ENCODE measurements at regions not wholly inside any gene's neighbourhood (a gene's known extent, or its start where the extent isn't known, plus 50 kb on each side); places are given as distances from the start of the nearest gene placed in this dataset.
"Not testable (repeated sequence)": the region's sequence is repeated elsewhere in the genome, so short reads cannot be mapped to it uniquely, and the experiment has no call there.

DNA sequence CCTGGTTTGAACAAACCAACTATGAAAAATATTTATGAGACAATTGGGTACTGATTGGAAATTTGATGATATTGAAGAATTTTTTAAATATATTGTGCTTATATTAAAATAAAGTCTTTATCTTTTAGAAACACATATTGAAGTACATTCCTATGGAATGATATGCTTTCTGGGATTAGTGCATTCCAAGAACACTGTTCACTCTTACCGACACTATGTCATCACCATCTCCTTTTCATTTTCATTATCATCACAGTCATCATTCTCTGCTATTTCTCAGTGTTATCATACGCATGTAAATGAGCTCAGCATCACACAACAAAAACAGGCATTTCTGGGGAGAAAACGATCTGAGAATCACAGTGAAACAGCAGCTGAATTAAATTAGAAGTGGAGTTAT, 513.3 kb upstream of the CCDC196 start:
- DNase-seq: no peak

DNA sequence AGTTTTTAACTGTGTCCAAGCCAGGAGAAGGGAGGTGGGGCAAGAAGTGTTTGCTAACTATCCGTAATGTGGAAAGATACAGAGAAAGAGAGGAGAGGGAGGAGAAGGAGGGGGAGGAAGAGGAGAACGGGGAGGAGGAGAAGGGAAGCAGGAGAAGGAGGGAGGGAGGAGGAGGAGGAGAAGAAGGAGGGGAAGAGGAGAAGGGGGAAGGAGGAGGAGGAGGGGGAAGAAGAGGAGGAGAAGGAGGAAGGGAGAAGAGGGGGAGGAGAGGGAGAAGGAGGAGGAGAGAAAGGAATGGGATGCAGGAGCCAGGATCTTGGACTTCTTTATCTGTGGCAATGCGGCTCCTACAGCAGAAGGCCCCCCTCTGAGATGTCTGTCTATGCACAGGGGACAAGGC, 510.3 kb upstream of the CCDC196 start:
- no peak for DNase-seq

DNA sequence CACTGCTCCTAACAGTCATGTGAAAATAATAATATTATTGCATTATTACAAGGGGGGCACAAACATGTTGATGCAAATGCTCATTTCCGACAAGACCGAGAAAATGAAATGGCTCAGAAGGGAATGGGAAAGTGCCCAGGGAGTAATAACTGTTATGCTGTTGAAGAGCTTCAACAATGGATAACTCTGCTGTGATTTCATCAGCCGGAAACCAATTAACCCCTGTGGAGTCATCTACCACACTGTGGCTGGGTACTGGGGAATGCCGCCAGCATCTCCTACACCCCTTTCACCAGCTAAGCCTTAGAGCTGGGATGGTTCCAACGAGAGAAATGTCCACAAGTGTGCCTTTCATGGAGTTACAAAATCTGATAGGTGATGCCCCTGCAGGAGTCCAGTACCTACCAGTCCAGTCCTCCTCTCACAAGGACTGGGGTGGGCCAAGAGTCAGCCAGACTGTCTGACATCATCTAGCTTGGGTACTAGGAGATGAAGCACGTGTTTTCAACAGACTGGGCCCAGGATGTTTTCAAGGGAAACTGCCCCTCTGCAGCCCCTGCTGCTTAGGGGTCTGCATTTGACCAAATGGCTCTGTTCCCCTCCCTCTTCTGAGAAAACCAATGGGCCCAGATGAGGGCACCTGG, 509.3 kb upstream of the CCDC196 start:
- DNase-seq: no peak

DNA sequence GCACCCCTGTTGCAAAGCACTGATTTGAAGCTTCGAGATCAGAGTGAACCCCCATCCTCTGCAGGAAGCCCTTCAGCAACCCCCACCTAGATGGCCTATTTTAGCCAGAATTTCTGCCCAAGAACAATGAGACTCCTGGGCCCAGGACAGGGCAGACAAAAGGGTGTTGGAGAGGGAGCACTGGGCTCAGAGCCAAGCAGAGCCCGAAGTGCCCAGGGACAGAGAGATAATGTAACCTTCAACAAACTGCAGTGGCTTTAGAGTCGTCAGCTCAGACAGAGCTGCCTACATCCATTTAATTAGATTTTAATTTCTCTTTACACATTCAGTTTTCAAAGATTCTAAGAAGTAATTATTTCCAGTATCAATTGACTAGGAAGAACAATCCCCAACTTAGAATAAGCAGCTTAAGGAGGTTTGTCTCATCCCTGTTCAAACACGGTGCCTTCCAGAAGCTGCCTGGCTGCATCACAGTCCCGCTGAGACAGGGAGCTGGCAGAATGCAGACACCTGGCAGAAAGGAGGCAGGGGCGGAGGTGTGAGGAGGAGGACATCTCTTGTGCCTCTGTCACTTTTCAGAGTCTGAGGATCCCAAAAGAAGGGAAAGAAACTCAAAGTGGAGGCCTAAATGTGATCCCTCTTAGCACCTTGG, 504.9 kb upstream of the CCDC196 start:
- no peak for DNase-seq

DNA sequence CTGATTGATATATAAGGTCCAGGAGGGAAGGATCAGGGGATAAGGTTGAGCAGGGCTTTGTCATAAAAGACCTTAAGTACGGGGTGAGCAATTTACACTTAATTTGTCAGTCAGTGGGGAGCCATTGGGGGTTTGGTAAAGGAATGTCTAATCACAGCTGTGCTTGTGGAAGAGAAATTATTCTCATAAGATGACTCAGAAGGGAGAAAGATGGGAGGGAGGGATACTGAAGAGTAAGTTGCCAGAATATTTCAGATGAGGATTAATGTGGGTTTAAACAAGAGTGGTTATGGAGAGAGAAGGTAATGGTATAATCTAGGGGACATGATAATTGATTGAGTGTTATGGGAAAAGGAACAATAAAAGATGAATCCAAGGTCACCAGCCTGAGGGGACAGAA, 500.1 kb upstream of the CCDC196 start:
- DNase-seq: no peak

DNA sequence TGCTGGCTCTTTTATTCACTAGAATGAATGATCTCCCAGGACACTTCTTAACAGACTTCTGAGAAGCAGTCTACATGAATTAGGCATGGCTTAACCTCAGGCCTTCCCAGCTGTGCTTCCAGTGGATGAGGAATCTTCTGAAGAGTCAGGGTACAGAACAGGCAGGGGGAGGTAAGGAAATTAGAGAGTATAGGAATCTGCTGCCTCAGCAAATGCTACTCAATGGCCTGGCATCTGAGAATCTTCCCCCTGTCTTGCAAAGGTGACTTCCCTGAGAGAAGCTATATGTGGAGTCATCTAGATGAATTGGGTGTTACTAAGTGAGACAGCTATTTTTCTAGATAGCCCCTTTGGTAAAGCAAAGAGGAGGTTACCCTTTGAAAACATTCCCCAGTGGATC, 496.2 kb upstream of the CCDC196 start:
- no peak for DNase-seq

DNA sequence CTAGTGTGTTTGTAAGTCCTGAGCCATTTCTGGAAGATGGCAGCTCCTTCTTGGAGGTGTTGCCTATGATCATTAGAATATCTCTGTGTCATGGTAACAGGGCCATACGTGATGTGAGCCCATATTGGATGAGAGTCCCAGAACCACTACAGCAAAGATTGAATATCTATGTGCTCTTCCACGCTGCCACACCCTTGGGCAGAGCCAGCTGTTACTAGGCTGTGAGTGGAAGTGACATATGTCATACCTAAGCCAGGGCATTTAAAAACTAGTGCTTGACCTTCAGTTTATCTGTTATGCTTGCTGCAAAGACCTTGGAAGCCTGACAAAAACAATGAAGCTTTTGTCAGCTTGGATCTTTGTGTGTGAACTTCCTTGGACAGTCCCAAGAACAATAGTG, 495.1 kb upstream of the CCDC196 start:
- no peak for DNase-seq

DNA sequence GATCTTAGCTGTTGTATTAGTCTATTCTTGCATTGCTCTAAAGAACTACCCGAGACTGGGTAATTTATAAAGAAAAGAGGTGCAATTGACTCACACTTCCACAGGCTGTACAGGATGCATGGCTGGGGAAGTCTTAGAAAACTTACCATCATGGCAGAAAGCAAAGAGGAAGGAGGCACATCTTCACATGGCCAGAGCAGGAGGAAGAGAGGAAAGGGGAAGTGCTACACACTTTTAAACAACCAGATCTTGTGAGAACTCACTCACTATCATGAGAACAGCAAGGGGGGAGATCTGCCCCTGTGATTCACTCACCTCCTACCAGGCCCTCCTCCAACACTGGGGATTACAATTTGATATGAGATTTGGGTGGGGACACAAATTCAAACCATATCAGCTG, 494.2 kb upstream of the CCDC196 start:
- not testable (repeated sequence) for DNase-seq

DNA sequence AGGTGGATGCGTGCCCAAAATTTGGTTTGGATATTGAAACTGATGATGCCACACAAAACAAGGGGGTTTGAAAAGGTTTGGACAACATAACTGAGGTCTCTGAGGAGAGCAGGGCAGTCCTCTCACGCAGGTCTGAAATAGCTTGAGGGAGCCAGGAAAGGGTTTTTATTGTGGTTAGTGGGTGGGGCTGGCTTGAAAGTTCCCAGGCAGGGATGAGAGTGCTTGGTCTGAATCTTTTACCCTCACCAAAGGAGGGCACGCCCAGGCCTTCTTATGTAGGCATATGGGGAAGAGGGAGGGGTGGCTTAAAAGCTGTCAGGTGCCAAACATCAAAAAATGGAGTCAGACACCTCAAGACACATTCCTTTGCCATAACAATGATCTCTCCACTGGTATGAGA, 493.1 kb upstream of the CCDC196 start:
- DNase-seq: no peak

DNA sequence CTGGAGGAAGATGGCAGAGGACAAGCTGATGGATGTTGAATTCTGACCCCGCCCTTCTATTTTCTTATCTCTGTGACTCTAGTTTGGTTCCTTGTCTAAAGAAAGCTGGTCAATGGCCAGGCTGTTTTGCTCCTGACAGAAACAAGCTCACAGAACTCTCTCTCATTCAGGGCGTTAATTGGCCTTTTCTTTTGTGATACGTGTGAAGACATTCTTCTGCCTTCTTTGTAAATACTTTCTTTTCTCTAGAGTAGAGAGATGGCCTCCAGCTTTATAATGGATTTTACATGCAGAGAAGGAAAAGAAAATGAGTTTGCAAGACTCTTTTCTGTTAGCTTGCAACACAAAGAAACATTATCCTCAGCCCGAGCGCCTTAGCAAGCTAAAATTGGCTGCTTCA, 492.2 kb upstream of the CCDC196 start:
- DNase-seq: no peak

DNA sequence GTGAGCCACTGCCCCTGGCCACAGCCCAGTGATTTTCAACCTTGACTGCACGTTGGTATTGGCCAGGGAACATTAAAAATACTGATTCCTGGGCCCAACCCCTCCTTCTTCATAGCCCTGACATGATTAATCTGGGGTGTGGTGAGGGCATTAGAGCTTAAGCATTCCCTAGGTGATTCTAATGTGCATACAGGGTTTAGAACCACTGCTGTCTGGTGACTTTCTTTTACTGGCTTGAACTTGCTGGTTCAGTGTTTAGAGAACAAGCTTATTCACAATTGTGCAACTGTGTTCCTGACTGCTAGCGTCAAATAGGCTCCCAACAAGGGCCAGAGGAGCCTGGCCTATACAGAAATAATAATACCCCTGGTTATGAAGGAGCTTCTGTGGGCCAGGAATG, 488.8 kb upstream of the CCDC196 start:
- no peak for DNase-seq

DNA sequence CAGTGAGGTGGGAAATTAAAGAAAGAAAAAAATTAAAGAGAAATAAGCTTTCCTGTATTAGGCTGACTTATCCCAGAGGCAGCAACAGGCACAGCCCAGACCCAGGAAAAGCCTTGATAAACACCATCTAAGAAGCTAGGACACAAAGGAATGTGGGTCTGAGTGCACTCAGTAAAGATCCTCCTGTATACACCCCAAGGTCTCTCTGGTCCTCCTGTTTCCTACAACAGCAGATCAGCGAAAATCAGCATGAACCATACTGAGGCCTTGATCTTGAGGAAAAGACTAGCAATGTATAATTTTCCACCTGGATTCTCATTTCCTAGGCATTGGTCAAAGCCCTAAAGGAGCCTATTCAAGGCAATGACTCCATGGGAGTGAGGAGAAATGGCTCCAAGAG, 486.3 kb upstream of the CCDC196 start:
- no peak for DNase-seq

DNA sequence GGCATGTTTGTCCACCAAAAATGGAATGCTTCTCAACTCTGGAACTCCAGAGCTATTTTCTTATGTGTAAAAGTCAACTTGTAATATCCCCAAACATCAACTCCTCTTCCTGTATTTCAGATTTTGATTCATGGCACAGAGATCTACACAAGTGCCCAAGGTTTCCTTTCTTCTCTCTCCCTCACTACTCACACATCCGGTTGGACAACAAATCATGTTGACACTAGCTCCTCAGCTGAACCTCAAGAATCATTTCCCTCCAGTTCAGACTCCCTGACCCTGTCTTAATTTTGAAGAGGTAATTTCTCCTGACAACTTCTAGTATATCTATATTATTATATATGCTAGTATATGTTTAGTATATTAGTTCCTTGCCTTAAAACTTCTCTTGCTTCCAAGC, 485.4 kb upstream of the CCDC196 start:
- DNase-seq: no peak

DNA sequence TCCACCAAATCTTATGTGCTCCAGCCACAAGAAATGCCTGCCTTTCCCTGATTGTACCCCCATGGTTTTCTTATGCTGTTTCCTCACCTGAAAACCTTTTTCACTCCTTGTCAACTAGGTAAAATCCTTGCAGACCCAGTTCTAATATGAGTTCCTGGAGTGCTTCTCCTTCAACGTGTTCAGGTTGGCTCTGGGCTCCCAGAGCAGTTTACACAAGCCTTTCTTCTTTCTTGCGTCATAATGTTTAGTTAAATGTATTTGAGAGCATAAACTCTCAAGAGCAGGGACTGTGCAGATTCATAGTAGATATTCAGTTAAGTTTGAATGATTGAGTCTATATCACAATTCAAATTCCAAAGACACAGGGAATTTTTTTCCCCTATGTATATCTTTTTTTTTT, 484.8 kb upstream of the CCDC196 start:
- no peak for DNase-seq

DNA sequence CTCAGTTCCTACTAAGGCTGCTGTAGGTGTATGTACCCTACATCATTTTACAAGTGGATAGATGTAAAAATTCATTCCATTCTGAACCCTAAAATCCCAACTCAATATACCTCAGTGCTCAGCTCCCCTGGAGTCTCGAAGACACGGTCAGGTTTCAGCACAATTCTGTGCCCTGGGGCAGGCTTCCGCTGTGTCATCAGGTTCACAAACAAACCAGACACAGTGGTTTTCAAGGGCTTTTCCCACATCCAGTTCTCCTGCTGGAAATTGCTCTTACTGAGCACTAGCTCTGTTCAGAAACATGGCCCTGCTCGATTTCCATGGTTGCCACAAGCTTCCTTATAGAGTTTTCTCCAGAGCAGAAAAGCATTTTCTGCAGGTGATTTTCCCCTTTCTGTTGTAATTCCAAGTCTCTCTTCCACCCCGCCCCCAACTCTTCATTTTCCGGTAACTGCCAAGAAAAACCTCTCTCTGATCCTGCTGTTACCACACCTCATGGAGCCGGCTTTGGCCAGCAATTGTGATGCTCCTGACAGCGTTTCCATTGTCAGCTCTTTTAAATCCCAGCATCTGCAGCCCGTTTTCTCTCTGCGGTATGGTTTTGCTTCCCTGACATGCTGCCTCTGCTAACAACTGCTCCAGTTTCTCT, 483.0 kb upstream of the CCDC196 start:
- DNase-seq: no peak

DNA sequence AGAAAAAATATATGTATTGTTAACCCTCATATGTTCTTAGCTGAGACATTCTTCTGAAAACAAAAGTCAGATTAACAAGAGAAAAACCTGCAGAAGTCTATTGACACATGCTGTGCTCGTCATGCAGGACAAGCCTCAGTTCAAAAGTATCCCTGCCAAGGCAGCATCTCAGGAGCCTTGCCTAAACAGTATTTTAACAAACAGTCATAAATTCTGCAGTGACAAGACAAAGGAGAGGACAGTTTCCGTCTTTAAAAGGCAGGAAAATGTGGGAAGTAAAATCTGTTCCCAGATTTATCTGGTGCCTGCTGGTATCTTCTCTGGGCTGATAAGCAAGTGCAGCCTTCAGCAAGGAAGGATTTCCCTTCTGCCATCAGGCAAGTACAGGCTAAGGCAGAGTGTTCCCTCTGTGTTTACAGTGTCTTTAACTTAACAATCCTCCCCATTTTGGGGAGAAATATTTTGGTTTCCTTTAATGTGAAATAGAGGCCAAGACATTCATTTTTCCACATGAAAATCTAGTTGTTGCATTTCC, 480.2 kb upstream of the CCDC196 start:
- no peak for DNase-seq

DNA sequence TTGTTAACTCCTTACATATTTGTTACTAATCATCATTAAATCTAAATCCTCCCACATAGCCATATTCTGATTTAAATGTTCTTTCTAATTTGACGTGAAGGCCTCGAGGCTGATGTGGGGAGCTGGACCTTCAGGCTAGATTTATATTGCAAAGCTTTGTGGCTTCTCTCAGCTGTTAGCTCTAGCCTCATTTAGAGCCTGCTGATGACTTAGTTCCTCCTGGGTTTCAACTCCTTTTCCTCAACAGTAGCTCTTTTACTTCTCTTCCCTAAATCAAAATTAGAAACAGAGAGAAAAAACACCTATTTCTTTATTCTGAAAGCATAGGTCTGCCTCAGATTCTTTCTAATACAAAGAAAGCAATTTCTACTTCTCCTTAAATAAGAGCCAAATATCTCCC, 477.5 kb upstream of the CCDC196 start:
- no peak for DNase-seq

DNA sequence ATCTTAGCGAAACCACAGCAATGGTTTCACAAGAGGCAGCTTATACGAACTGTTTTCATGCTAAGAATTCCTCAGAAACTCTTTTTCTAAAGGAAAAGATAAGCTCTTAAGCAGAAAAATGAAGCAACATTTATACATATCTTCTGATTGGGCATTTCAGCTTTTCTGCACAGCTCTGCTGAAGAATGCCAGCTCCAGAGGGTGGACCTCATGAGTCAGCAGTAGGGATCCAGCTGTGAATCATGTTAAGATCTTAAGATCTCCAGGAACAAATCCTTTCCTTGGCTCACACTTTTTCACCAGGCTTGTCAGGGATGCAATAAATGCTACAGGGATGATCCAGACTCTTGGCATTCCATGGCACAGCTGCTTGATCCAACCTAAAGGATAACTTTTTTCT, 477.1 kb upstream of the CCDC196 start:
- DNase-seq: no peak

DNA sequence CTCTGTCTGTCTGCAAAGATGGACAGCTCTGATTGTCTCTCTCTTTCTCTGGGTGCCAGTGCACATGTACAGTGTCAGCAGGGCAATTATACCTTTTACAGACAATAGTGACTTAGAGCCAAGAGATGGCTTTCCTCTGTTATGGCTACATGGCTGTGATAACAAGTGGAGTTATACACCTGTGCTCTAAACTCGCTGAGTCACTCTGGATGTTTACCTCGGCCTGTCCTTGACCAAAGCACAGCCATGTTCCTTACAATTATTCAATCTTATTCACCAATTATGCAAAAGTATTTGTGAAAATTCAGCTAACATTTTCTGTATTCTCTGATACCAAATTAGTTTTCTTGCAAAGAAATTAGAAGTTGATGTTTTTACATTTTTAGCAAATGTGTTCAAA, 475.5 kb upstream of the CCDC196 start:
- DNase-seq: no peak

DNA sequence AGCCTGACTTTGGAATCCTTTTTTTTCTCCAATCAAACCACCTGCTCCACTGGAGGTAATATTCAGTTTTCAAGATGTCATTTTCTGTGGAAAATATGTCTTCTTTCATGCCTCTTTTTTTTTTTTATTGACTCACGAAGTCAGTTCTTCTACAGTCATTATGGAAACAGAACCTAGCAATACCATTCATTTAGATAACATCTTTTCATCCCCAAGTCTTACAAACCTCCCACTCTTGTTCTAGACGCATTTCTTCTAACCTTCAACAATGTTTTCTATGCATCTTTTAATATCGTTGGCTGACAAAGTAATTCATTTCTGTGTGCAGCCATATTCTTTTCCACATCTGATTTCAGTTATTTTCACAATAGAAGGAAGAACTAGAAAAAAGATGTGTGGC, 474.3 kb upstream of the CCDC196 start:
- DNase-seq: no peak

DNA sequence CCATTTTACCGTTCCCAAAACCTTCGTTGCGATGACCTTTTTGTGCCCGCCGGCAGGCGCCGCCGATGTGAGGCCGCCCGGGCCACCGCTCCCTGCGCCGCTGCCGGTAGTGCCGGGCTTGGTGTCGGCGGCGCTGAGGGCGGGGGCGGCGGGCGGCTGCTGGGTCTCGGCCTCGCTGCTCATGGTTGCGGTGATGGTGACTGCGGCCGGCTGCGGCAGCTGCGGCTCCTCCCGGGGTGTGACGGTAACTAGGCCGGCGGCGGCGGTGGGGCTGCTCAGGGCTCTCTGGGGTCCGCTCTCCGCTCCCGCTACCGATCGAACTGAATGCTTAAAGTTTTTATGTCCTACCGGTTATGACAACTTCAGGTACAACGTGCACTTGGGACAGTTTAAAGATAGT, 472.6 kb upstream of the CCDC196 start:
- not testable (repeated sequence) for DNase-seq

DNA sequence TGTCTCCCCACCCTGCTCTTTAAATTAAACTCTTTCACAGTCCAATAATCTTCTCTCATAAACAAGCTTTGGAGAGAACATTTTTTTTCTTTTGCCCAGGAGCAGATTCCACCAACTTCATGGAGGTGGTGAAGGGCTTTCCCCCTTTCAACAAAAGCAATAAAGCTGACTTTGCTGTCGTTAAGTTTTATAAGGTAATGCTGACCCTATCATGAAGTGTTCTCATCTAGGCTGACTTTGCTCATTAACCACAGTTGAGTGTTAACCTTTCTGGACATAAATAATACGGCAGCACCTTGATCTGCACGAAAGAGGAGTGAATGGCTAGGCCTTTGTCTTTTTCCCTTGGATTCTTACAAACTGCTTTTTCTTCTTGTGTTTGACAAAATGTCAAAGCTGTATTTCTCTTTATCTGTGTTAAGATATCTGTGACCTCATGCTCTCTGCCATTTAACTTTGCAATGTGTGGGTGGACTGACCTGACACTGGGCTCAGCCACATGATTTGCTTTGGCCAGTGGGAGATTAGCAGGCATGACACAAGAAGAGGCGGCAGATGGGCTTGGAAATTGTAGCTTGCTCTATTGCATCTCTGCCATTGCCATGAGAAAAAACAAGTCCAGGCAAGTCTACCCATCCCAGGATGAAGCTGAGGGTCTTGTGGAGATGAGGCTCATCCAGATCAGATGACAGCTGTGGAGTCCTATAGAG, 470.9 kb upstream of the CCDC196 start:
- DNase-seq: no peak

DNA sequence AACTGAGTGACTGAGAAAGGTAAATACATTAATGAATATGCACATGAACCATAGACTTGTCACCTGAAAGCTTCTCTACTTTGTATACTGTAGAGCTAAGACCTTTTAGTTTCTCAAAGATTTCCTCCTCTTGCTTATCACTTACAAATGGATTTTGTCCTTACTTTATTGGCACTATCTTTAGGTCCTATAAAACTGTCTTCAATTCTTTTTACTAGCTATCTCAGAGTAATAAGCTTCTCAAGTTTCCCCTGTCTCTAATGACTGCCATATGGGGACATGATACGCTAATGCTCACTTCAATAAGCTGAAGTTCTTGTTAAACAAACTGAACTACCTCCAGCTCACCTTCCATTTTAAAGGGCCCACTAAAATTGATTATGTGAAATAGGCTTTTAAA, 468.2 kb upstream of the CCDC196 start:
- no peak for DNase-seq

DNA sequence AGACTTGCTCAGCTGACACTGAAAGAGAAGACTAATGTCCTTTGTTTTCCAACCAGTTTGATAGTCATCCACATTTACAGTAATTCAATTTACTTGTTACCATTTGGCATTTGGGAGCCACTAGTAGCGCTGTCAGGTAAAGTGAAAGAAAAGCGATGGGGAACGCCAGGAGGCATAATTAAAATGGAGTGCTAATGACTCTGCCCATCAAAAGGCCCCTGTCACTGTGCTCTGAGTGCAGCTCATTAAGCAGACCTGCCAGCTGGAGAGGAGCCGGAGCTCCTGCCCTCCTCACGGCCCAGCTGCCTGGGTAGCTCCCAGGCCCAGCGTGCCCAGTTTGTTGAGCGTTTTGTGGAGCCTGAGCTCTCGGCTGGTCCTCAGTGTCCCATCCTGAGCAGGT, 463.6 kb upstream of the CCDC196 start:
- DNase-seq: no peak
